Kidney (tissue), 13 donors: ENCODE measurements at regions not wholly inside any gene's neighbourhood (a gene's known extent, or its start where the extent isn't known, plus 50 kb on each side); places are given as distances from the start of the nearest gene placed in this dataset.

Experiments used
- DNase-seq, 5 donors: peaks; one replicate each; pipeline ENCODE4 v3.0.0-alpha.2; 2013 to 2020
- FAIRE-seq: peaks from 2 replicates; lab custom pipeline; 2012; peaks lifted over from hg19 to GRCh38; lab: Jason Lieb, UNC
- H3K27ac ChIP-seq, 2 donors: one replicate each; pipeline ENCODE4 v1.7.0; 2013; ENCODE audit warnings: low read depth in 2 of 2, low read length in 2 of 2, inconsistent platforms in 1 of 2
- H3K27me3 ChIP-seq: one replicate; pipeline ENCODE4 v1.7.1; 2013; ENCODE audit warnings: low read length, inconsistent platforms; ENCODE audit not compliant: control insufficient read depth, insufficient read depth
- H3K36me3 ChIP-seq, 3 donors: one replicate each; pipeline versions ENCODE4 v1.7.0 to v1.7.1; 2013; ENCODE audit warnings: low read length in 3 of 3, control low read depth in 1 of 3, inconsistent platforms in 1 of 3; ENCODE audit not compliant: insufficient read depth in 3 of 3, control insufficient read depth in 2 of 3
- H3K4me1 ChIP-seq, 3 donors: one replicate each; pipeline versions ENCODE4 v1.7.0 to v1.7.1; 2013; ENCODE audit warnings: low read length in 3 of 3, inconsistent platforms in 1 of 3, low read depth in 1 of 3; ENCODE audit not compliant: control insufficient read depth in 2 of 3, insufficient read depth in 2 of 3
- H3K4me3 ChIP-seq, 3 donors: one replicate each; pipeline versions ENCODE4 v1.7.0 to v1.8.1; 2013; ENCODE audit warnings: low read length in 3 of 3, control low read depth in 1 of 3, inconsistent platforms in 1 of 3
- H3K9ac ChIP-seq, 3 donors: one replicate each; pipeline versions ENCODE4 v1.7.0 to v1.7.1; 2013; ENCODE audit warnings: low read length in 3 of 3, control low read depth in 1 of 3, inconsistent platforms in 1 of 3
- H3K9me3 ChIP-seq, 3 donors: one replicate each; pipeline versions ENCODE4 v1.7.0 to v1.7.1; 2013; ENCODE audit warnings: low read length in 3 of 3, control low read depth in 1 of 3, inconsistent platforms in 1 of 3; ENCODE audit not compliant: control insufficient read depth in 2 of 3, insufficient read depth in 1 of 3
- CTCF ChIP-seq: IDR thresholded peaks from 3 replicates; pipeline ENCODE4 v1.5.1; 2012; ENCODE audit warnings: mild to moderate bottlenecking, moderate library complexity, borderline replicate concordance; ENCODE audit not compliant: insufficient read depth; ENCODE audit errors: extremely low read depth
- intact Hi-C: fragments of 100-400 bp; cut with DNase I; formaldehyde crosslinking; loops from one replicate; pipeline ENCODE4 v1.11.1; 2022
- donor health status: control.
- donor health status: control.
- donor health status: control.
- donor health status: control.
- donor health status: control.
- donor health status: DM: yes; HTN: yes; CAD: no.
- donor health status: Normal renal cell carcinoma (clear cell type).

DNA sequence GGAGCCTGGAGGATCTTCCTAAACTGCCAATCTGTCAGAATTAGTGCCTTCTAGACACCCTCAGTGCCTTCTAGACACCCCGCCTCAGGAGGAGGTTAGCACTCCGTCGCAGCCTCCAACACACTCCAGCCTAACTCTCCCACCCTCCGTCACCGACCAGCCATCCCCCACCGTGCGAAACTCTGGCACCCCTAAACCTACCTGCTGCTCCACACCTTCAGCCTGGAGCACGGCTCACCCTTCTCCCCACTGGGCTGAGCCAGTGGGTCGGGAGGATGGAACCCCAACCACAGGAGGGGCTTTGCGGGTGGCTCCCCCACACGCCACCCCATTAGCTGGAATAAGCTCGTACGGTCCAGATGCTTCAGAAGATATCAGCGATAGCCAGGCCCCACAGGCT lies 468.9 kb upstream of the HS6ST1 start:
- H3K4me3 ChIP-seq: no peak overlapping the region

DNA sequence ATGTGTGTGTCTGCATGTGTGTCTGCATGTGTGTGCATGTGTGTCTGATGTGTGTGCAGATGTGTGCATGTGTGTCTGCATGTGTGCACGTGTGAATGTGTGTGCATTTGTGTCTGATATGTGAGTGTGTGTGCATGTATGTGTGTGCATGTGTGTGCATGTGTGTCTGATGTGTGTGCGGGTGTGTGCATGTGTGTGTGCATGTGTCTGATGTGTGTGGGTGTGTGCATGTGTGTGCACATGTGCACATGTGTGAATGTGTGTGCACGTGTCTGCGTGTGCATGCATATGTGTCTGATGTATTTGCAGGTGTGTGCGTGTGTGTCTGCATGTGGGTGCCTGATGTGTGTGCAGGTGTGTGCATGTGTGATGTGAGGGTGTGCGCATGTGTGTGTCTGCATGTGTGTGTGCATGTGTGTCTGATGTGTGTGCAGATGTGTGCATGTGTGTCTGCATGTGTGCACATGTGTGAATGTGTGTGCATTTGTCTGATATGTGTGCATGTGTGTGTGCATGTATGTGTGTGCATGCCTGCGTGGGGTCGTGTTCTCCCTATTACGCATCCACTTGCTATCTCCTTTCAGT lies 470.1 kb upstream of the HS6ST1 start:
- H3K27me3 ChIP-seq: no peaks in the 10 kb centered on the region
- no peak overlapping the region for H3K4me3 ChIP-seq
- no peaks in the 10 kb centered on the region for H3K4me1 ChIP-seq
- DNase-seq (no peak), FAIRE-seq (no peak)
- H3K36me3 ChIP-seq: no peaks in the 10 kb centered on the region
- H3K9ac ChIP-seq: no peak overlapping the region
- intact Hi-C loops: no loop called here
- H3K27ac ChIP-seq: no peak overlapping the region
- H3K9me3 ChIP-seq: peaks cover 0 to 1% (median 0%) of the 10 kb centered on the region in 3 donors
- no peak for TF ChIP-seq CTCF

More for the DNA sequence above, 468.9 kb upstream of the HS6ST1 start:
- no peak for DNase-seq
- H3K9ac ChIP-seq: no peak overlapping the region
- no peak for FAIRE-seq
- no peak for TF ChIP-seq CTCF
- peaks cover 0 to 1% (median 0%) of the 10 kb centered on the region in 3 donors for H3K9me3 ChIP-seq
- no peaks in the 10 kb centered on the region for H3K36me3 ChIP-seq
- H3K27ac ChIP-seq: no peak overlapping the region
- intact Hi-C loops: no loop called here
- no peaks in the 10 kb centered on the region for H3K4me1 ChIP-seq
- no peaks in the 10 kb centered on the region for H3K27me3 ChIP-seq

- no peak for DNase-seq
- no peak for FAIRE-seq
- peaks cover 0 to 1% (median 0%) of the 10 kb centered on the region in 3 donors for H3K9me3 ChIP-seq
Observed at GRCh38 chr2:128789221-128789620, 470.6 kb upstream of the HS6ST1 start.

More at GRCh38 chr2:128789221-128789620, 470.6 kb upstream of the HS6ST1 start:
- Histone ChIP-seq H3K36me3 (no peaks in the 10 kb centered on the region), H3K27ac (no peak overlapping the region), H3K9ac (no peak overlapping the region), H3K4me3 (no peak overlapping the region), H3K4me1 (no peaks in the 10 kb centered on the region), H3K27me3 (no peaks in the 10 kb centered on the region)
- intact Hi-C loops: no loop called here
- TF ChIP-seq CTCF: no peak
